H1 (cell line): ENCODE measurements at regions not wholly inside any gene's neighbourhood (a gene's known extent, or its start where the extent isn't known, plus 50 kb on each side); places are given as distances from the start of the nearest gene placed in this dataset.

ENCODE experiments used
- EZH2 ChIP-seq: fragments of 200-600 bp; sonication (generic); IDR thresholded peaks from 2 replicates; pipeline ENCODE4 v1.7.1; 2012; ENCODE audit warnings: low read depth, mild to moderate bottlenecking, moderate library complexity, low read length, inconsistent platforms; ENCODE audit not compliant: severe bottlenecking
- NANOG ChIP-seq: IDR thresholded peaks from 2 replicates; pipeline ENCODE4 v1.6.1; 2011; ENCODE audit warnings: low read length, low read depth, mild to moderate bottlenecking, inconsistent platforms; ENCODE audit not compliant: insufficient read depth, poor library complexity, severe bottlenecking
- PHF8 ChIP-seq: fragments of 200-600 bp; sonication (generic); conservative IDR thresholded peaks from 2 replicates; pipeline ENCODE4 v1.7.1; 2012; ENCODE audit warnings: low read depth, mild to moderate bottlenecking, inconsistent platforms, low read length, moderate library complexity
- POLR2AphosphoS5 ChIP-seq: IDR thresholded peaks from 2 replicates; pipeline ENCODE4 v1.6.1; 2011; ENCODE audit warnings: low read depth, low read length
- RAD21 ChIP-seq, 2 experiments: IDR thresholded peaks in 1 of 2; conservative IDR thresholded peaks in 1 of 2; 2 replicates each; pipeline ENCODE4 v1.6.1; 2011; ENCODE audit warnings: low read depth in 2 of 2, low read length in 2 of 2, improper control_type of control experiment in 1 of 2, inconsistent platforms in 1 of 2, mild to moderate bottlenecking in 1 of 2, moderate library complexity in 1 of 2
- RXRA ChIP-seq: IDR thresholded peaks from 2 replicates; pipeline ENCODE4 v1.6.1; 2011; ENCODE audit warnings: low read depth, mild to moderate bottlenecking, low read length, moderate library complexity; ENCODE audit not compliant: insufficient read depth
- SAP30 ChIP-seq: fragments of 300-600 bp; sonication (generic); IDR thresholded peaks from 2 replicates; pipeline ENCODE4 v1.7.1; 2012; ENCODE audit warnings: low read length, moderate library complexity, mild to moderate bottlenecking, inconsistent platforms; ENCODE audit not compliant: insufficient read depth, insufficient replicate concordance
- TBP ChIP-seq: IDR thresholded peaks from 2 replicates; pipeline ENCODE4 v1.6.1; 2011; ENCODE audit warnings: low read depth, low read length, improper control_type of control experiment
- TEAD4 ChIP-seq: IDR thresholded peaks from 2 replicates; pipeline ENCODE4 v1.6.1; 2012; ENCODE audit warnings: low read depth, low read length, inconsistent platforms, mixed read lengths

- no peak for TF ChIP-seq NANOG
- no peak for TF ChIP-seq TBP
- no peak for TF ChIP-seq EZH2
- no peak for TF ChIP-seq SAP30
- no peak for TF ChIP-seq RAD21 (IDR thresholded peaks at IDR 0.05 in 1 of 2, conservative IDR thresholded peaks at IDR 0.05 in 1 of 2; ENCODE audit: low read depth in 2 of 2, low read length in 2 of 2)
- TF ChIP-seq POLR2AphosphoS5, result no peak
- no peak for TF ChIP-seq PHF8
- TF ChIP-seq TEAD4, result no peak
- TF ChIP-seq RXRA, result no peak
Measured at GRCh38 chr6:23910420-23910819, 215.6 kb upstream of the NRSN1 start (continued).
